ENCODE measurements at regions not wholly inside any gene's neighbourhood (a gene's known extent, or its start where the extent isn't known, plus 50 kb on each side); places are given as distances from the start of the nearest gene placed in this dataset.

DNA sequence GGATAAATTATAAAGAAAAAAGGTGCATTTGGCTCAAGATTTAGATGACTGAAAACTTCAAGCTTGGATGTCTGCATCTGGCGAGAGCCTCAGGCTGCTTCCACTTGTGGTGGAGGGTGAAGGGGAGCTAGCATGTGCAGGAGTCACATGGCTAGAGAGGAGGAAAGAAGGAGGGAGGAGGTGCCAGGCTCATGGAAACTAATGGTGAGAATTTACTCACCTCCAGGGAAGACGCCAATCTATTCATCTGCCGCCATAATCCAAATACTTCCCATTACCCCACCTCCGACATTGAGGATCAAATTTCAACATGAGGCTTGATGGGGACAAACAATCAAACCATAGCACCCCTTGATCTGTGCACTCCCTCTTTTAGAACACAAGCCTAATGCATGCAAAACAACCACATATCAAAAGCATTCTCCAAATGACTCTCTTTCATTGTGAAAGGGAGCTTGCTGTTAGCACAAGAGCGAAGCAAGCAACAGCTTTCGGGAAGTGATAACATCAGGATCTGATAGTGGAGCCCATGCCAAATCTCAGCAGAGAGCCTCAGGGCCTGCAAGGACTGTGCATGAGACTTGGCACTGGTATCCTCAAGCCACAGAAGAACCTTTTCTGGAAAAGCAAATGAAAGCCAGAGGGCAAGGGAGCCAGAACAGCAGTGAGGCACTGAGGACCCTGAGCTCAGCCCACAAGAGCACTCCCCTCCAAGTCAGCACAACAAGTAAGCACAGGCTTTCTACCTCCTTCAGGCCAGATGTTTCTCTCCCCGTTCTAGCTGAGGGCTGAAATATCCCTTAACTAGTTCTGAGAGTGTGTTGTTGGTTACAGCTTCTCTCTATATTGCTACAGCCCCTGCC lies 50.2 kb upstream of the THBS1 start:
- H3K27me3 ChIP-seq (ENCODE audit: control insufficient read depth, insufficient read depth, low read length) = no peaks in the 10 kb centered on the region
- no peak for DNase-seq (ENCODE audit: low read depth)
- no peak overlapping the region for H3K4me3 ChIP-seq (ENCODE audit: low read depth, low read length)
- no peaks in the 10 kb centered on the region for H3K36me3 ChIP-seq (ENCODE audit: control insufficient read depth, insufficient read depth, low read length)
- no peak for TF ChIP-seq CTCF (IDR thresholded peaks at IDR 0.05; ENCODE audit: insufficient read depth, low read length, poor library complexity, severe bottlenecking)

All from kidney epithelial cell (primary cell).